ENCODE measurements at regions not wholly inside any gene's neighbourhood (a gene's known extent, or its start where the extent isn't known, plus 50 kb on each side); places are given as distances from the start of the nearest gene placed in this dataset.

DNA sequence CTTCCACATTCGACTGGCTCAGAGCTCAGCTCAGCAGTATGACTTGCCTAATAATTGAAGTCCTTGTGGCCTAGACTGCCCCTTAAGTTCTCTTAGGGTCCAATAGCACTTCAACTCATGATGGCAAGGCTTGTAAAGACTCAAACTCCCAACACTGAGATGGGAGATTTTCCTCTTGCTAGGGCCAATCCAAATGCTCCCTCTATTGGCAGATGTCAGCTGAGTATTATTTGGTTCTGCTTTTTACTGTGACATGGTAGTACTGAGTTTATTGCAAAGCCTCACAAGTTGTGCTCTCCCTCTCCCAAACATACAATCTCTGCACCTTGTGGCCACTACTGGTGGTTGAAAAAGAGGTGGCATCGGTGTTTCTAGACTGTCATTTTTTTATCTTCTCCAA, 164.2 kb downstream of the ALG10 start:
- Histone ChIP-seq H3K9me3 (ENCODE audit: control insufficient read depth, low read length) (no peaks in the 10 kb centered on the region), H3K27ac (no peak overlapping the region), H3K9ac (no peak overlapping the region), H3K4me1 (no peaks in the 10 kb centered on the region), H3K4me2 (ENCODE audit: low read length) (no peak overlapping the region), H3K4me3 (ENCODE audit: low read depth, low read length) (no peak overlapping the region), H3K79me2 (no peaks in the 10 kb centered on the region), H3K27me3 (ENCODE audit: control insufficient read depth, insufficient read depth, low read length) (no peaks in the 10 kb centered on the region), H2AFZ (no peak overlapping the region), H3K36me3 (ENCODE audit: control insufficient read depth, insufficient read depth, low read length) (no peaks in the 10 kb centered on the region)
- TF ChIP-seq, protein P1, sequence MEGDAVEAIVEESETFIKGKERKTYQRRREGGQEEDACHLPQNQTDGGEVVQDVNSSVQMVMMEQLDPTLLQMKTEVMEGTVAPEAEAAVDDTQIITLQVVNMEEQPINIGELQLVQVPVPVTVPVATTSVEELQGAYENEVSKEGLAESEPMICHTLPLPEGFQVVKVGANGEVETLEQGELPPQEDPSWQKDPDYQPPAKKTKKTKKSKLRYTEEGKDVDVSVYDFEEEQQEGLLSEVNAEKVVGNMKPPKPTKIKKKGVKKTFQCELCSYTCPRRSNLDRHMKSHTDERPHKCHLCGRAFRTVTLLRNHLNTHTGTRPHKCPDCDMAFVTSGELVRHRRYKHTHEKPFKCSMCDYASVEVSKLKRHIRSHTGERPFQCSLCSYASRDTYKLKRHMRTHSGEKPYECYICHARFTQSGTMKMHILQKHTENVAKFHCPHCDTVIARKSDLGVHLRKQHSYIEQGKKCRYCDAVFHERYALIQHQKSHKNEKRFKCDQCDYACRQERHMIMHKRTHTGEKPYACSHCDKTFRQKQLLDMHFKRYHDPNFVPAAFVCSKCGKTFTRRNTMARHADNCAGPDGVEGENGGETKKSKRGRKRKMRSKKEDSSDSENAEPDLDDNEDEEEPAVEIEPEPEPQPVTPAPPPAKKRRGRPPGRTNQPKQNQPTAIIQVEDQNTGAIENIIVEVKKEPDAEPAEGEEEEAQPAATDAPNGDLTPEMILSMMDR (IDR thresholded peaks at IDR 0.05), result no peak

DNA sequence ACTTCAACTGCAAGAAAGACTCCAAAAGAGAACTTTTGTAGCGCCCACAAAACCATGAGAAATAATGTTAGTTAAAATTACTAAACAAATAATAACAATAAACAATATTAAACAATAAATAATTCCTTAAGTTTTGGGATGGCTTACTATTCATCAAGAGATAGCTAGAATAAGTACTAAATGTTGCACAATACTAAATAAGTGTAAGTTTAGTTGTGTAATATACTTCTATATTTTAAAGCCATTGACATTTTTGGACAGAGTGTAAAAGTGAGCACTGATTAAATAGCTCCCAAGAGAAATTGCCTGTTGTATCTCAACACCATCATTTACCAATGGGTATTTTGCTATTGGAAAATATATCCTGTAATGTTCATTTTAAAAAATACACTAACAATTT, 166.7 kb downstream of the ALG10 start:
- Histone ChIP-seq H3K27ac (no peak overlapping the region), H3K79me2 (no peaks in the 10 kb centered on the region), H3K4me3 (ENCODE audit: low read depth, low read length) (no peak overlapping the region), H3K4me2 (ENCODE audit: low read length) (no peak overlapping the region), H3K9me3 (ENCODE audit: control insufficient read depth, low read length) (no peaks in the 10 kb centered on the region), H3K4me1 (no peaks in the 10 kb centered on the region), H2AFZ (no peak overlapping the region), H3K9ac (no peak overlapping the region), H3K27me3 (ENCODE audit: control insufficient read depth, insufficient read depth, low read length) (no peaks in the 10 kb centered on the region), H3K36me3 (ENCODE audit: control insufficient read depth, insufficient read depth, low read length) (no peaks in the 10 kb centered on the region)
- TF ChIP-seq, protein P1 (IDR thresholded peaks at IDR 0.05), result no peak

DNA sequence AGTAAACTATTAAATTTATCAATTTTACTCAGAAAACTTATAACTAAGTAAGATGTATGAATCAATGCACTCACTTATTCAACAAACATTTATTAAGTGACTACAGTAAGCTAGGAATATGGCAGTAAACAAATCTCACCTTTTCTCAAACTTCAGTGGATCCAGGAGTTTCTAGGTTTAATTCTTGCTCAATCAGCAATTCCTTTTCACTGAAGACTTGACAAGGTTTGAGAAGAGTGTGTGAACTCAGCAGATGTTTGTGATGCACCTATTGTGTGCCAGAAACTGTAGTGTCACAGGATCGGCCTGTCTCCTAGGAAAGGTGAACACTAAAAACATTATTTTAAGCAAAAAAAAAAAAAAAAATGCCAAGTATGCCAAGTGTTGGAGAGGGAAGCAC, 167.8 kb downstream of the ALG10 start:
- no peak overlapping the region for H3K9ac ChIP-seq
- TF ChIP-seq, protein P1 (IDR thresholded peaks at IDR 0.05), result no peak
- H3K36me3 ChIP-seq (ENCODE audit: control insufficient read depth, insufficient read depth, low read length), result no peaks in the 10 kb centered on the region

DNA sequence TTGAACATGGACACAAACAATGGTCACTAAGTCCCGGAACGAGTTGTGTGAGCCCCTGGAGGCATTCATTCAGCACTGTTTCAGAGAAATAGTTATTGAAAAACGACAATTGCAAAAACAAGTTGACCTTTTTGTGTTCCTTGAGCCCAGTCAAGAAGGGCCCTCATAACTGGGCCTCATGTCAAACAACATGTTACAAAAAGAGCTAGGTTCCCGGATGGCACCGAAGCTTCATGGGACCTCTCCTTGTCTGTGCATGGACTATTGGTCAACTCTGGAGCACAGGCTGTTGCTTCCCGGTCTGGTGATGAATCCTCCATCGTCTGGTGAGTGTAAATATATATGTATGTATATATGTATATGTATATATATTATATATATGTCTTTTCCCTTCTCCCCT, 176.6 kb downstream of the ALG10 start:
- H3K4me1 ChIP-seq, result no peaks in the 10 kb centered on the region
- H3K27ac ChIP-seq, result no peak overlapping the region
- no peaks in the 10 kb centered on the region for H3K27me3 ChIP-seq (ENCODE audit: control insufficient read depth, insufficient read depth, low read length)
- no peak overlapping the region for H3K9ac ChIP-seq
- no peak overlapping the region for H3K4me3 ChIP-seq (ENCODE audit: low read depth, low read length)
- H3K79me2 ChIP-seq, result no peaks in the 10 kb centered on the region
- H2AFZ ChIP-seq, result no peak overlapping the region
- H3K36me3 ChIP-seq (ENCODE audit: control insufficient read depth, insufficient read depth, low read length), result no peaks in the 10 kb centered on the region
- H3K9me3 ChIP-seq (ENCODE audit: control insufficient read depth, low read length), result no peaks in the 10 kb centered on the region
- TF ChIP-seq, protein P1 (IDR thresholded peaks at IDR 0.05), result no peak
- H3K4me2 ChIP-seq (ENCODE audit: low read length), result no peak overlapping the region

More for the DNA sequence above, 167.8 kb downstream of the ALG10 start:
- Histone ChIP-seq H3K4me1 (no peaks in the 10 kb centered on the region), H3K27me3 (ENCODE audit: control insufficient read depth, insufficient read depth, low read length) (no peaks in the 10 kb centered on the region), H3K9me3 (ENCODE audit: control insufficient read depth, low read length) (no peaks in the 10 kb centered on the region), H3K4me3 (ENCODE audit: low read depth, low read length) (no peak overlapping the region), H2AFZ (no peak overlapping the region), H3K79me2 (no peaks in the 10 kb centered on the region), H3K4me2 (ENCODE audit: low read length) (no peak overlapping the region), H3K27ac (no peak overlapping the region)

DNA sequence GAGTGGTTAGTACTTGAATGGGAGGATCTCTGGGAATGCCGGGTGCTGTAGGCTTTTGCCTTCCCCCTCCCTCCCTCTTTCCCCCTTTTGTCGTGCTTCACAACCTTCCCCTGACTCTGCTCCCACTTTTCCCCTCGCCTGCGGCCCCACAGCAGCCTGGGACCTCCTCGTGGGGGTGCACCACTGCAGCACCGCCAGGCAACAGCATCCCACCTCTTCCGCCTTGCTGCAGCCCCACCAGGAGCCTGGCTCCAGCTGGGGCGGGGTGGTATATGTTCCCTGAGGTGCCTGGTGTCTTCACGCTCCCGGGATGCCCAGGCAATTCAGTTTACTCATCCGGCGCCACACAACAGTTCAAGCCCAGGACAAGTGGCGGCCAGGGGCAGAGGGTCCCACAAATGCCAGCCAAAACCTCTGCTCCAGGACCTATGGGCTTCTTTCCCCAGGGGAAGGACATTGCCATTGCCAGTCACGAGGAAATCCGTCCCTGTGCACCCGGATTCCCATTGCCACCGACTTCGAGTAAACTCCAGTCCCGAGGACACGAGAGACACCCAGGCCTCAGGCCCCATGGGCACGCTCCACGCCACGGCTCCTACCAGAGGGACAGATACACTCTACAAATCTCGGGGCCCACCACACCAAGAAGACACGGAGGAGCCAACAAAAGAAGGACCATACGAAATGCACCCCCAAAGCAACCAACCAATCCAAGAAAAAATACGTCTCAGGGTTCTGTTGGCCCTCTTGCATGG, 181.7 kb downstream of the ALG10 start:
- TF ChIP-seq, protein P1 (IDR thresholded peaks at IDR 0.05), result no peak

More for the DNA sequence above, 181.7 kb downstream of the ALG10 start:
- no peak overlapping the region for H2AFZ ChIP-seq
- no peak overlapping the region for H3K4me3 ChIP-seq (ENCODE audit: low read depth, low read length)
- H3K27me3 ChIP-seq (ENCODE audit: control insufficient read depth, insufficient read depth, low read length), result no peaks in the 10 kb centered on the region
- H3K4me1 ChIP-seq, result no peaks in the 10 kb centered on the region
- H3K4me2 ChIP-seq (ENCODE audit: low read length), result no peak overlapping the region
- no peaks in the 10 kb centered on the region for H3K79me2 ChIP-seq
- no peaks in the 10 kb centered on the region for H3K9me3 ChIP-seq (ENCODE audit: control insufficient read depth, low read length)
- no peak overlapping the region for H3K27ac ChIP-seq
- H3K36me3 ChIP-seq (ENCODE audit: control insufficient read depth, insufficient read depth, low read length), result no peaks in the 10 kb centered on the region
- no peak overlapping the region for H3K9ac ChIP-seq

Data from parathyroid adenoma (tissue), 2 donors.